Osteoblast (primary cell): ENCODE measurements at regions not wholly inside any gene's neighbourhood (a gene's known extent, or its start where the extent isn't known, plus 50 kb on each side); places are given as distances from the start of the nearest gene placed in this dataset.

Experiments used
- DNase-seq: peaks from one replicate; pipeline ENCODE4 v3.0.0; 2011; ENCODE audit warnings: low spot score, mixed read lengths; ENCODE audit not compliant: insufficient read length; ENCODE audit errors: missing footprints
- H2AFZ ChIP-seq: 2 replicates; pipeline ENCODE4 v1.6.0; 2011; ENCODE audit warnings: mild to moderate bottlenecking, low read length
- H3K27ac ChIP-seq: 2 replicates; pipeline ENCODE4 v1.5.1; 2011; ENCODE audit warnings: mild to moderate bottlenecking, low read depth, low read length, moderate library complexity
- H3K27me3 ChIP-seq: 2 replicates; pipeline ENCODE4 v1.6.0; 2012; ENCODE audit warnings: mild to moderate bottlenecking, control low read depth, inconsistent platforms, low read length, moderate library complexity; ENCODE audit not compliant: insufficient read depth
- H3K36me3 ChIP-seq: 2 replicates; pipeline ENCODE4 v1.5.1; 2011; ENCODE audit warnings: mild to moderate bottlenecking, low read length, control low read depth, moderate library complexity; ENCODE audit not compliant: insufficient read depth
- H3K4me1 ChIP-seq: 2 replicates; pipeline ENCODE4 v1.5.1; 2011; ENCODE audit warnings: mild to moderate bottlenecking, low read length, control low read depth, moderate library complexity; ENCODE audit not compliant: insufficient read depth
- H3K4me2 ChIP-seq: 2 replicates; pipeline ENCODE4 v1.6.0; 2011; ENCODE audit warnings: mild to moderate bottlenecking, low read length; ENCODE audit not compliant: insufficient read depth
- H3K4me3 ChIP-seq: fragments of 200-600 bp; sonication (generic); 3 replicates; pipeline ENCODE4 v1.5.1; 2012; ENCODE audit warnings: mild to moderate bottlenecking, low read length, inconsistent platforms; ENCODE audit not compliant: insufficient read depth
- H3K79me2 ChIP-seq: 2 replicates; pipeline ENCODE4 v1.6.0; 2012; ENCODE audit warnings: mild to moderate bottlenecking, low read length, control low read depth, inconsistent platforms; ENCODE audit not compliant: insufficient read depth
- H3K9me3 ChIP-seq: 2 replicates; pipeline ENCODE4 v1.5.1; 2011; ENCODE audit warnings: low read depth, low read length, control low read depth
- H4K20me1 ChIP-seq: 2 replicates; pipeline ENCODE4 v1.6.0; 2012; ENCODE audit warnings: mild to moderate bottlenecking, low read length, control low read depth; ENCODE audit not compliant: insufficient read depth
- TF ChIP-seq, protein P1 (sequence below): IDR thresholded peaks from 2 replicates; pipeline ENCODE4 v1.5.1; 2011; ENCODE audit warnings: mild to moderate bottlenecking, low read depth, low read length, moderate library complexity; ENCODE audit errors: extremely low read depth

DNA sequence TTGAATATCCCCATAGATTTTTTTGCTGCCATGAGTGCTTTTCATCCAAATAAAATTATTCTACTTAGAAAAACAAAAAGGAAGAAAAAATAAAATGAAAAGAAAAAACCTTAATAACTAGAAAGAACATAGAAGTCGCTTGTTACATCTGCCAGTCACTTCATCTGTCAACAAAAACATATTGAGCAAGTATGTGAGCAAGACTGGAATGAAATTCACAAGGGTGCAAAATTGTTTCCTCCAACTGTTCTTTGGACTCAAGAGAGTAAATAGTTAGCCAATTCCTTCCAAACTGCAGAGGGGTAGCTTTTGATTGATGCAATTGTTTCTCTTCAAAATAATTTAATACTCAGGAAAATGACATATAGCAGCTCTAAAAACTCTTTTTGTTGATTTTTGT lies 336.3 kb upstream of the CDH7 start:
- Histone ChIP-seq H2AFZ (no peak overlapping the region), H3K4me2 (no peak overlapping the region), H3K79me2 (no peaks in the 10 kb centered on the region), H3K4me3 (no peak overlapping the region), H3K4me1 (no peaks in the 10 kb centered on the region), H3K9me3 (peaks cover 2% of the 10 kb centered on the region), H3K27me3 (no peaks in the 10 kb centered on the region), H3K27ac (no peak overlapping the region), H3K36me3 (no peaks in the 10 kb centered on the region), H4K20me1 (no peaks in the 10 kb centered on the region)
- DNase-seq = no peak
- TF ChIP-seq, protein P1, sequence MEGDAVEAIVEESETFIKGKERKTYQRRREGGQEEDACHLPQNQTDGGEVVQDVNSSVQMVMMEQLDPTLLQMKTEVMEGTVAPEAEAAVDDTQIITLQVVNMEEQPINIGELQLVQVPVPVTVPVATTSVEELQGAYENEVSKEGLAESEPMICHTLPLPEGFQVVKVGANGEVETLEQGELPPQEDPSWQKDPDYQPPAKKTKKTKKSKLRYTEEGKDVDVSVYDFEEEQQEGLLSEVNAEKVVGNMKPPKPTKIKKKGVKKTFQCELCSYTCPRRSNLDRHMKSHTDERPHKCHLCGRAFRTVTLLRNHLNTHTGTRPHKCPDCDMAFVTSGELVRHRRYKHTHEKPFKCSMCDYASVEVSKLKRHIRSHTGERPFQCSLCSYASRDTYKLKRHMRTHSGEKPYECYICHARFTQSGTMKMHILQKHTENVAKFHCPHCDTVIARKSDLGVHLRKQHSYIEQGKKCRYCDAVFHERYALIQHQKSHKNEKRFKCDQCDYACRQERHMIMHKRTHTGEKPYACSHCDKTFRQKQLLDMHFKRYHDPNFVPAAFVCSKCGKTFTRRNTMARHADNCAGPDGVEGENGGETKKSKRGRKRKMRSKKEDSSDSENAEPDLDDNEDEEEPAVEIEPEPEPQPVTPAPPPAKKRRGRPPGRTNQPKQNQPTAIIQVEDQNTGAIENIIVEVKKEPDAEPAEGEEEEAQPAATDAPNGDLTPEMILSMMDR = no peak

DNA sequence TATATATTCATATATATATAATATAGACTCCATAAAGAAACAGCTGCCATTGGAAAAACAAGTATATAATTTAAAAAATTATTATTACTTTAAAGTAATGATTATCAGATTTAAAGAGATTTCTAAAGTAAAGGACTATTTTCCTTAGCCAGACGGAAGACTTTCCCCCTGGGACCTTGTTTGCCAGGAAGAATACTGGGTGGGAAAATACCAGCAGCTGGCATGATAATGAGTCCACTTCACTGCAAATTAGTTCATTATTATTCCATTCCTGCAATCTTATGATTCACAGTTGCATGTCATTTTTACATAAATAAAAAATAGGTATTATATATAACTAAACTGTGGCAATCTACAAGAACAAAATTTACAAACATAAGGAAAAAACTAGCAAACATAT lies 339.8 kb upstream of the CDH7 start:
- no peaks in the 10 kb centered on the region for H4K20me1 ChIP-seq
- no peak overlapping the region for H3K27ac ChIP-seq
- H3K27me3 ChIP-seq = no peaks in the 10 kb centered on the region
- no peaks in the 10 kb centered on the region for H3K9me3 ChIP-seq
- H3K79me2 ChIP-seq = no peaks in the 10 kb centered on the region
- no peaks in the 10 kb centered on the region for H3K4me1 ChIP-seq
- no peak for DNase-seq
- TF ChIP-seq, protein P1 = no peak
- H3K36me3 ChIP-seq = no peaks in the 10 kb centered on the region
- H3K4me3 ChIP-seq = no peak overlapping the region
- H2AFZ ChIP-seq = no peak overlapping the region
- H3K4me2 ChIP-seq = no peak overlapping the region

DNA sequence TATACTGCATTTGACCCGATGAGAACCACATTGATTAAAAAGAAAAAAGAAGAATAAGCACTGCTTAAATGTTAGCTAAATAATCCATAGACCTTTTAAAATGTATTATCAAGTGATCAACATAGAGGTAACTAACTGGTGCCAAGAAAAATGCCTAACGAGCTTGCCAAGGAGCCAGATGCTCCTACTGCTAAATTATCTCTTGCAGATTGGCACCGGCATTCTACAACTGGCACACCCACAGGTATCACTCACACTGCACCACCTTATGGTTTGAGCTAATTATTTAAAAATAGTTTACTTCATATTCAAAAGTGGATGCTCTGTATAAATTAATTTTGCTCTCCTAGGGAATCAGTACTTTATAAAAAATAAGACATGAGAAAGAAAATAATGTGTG lies 341.6 kb upstream of the CDH7 start:
- H3K79me2 ChIP-seq = no peaks in the 10 kb centered on the region
- H3K4me1 ChIP-seq = no peaks in the 10 kb centered on the region
- no peaks in the 10 kb centered on the region for H3K36me3 ChIP-seq
- no peaks in the 10 kb centered on the region for H3K9me3 ChIP-seq
- H4K20me1 ChIP-seq = no peaks in the 10 kb centered on the region
- TF ChIP-seq, protein P1 = no peak
- H3K4me2 ChIP-seq = no peak overlapping the region
- no peaks in the 10 kb centered on the region for H3K27me3 ChIP-seq
- no peak overlapping the region for H2AFZ ChIP-seq
- no peak for DNase-seq
- no peak overlapping the region for H3K4me3 ChIP-seq
- H3K27ac ChIP-seq = no peak overlapping the region

DNA sequence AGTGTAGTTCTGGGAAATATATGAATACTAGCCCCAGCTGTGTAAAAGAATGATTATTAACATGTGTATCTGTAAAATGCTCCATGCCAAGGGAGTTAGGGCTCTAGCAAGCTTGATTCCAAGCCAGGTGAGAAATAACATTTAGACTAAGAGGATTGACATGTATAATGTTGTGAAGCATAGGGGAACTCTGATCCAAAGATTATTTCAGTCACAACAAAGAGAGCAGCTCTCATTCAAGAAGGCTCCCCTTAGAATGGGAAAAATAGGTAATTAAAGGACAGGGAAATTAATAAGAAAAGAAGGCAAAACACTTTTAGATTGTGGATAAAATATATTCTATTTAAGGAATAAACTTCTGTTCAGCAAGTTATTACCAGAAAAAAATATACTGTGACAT lies 347.3 kb upstream of the CDH7 start:
- H4K20me1 ChIP-seq = no peaks in the 10 kb centered on the region
- no peaks in the 10 kb centered on the region for H3K27me3 ChIP-seq
- H3K4me2 ChIP-seq = no peak overlapping the region
- no peaks in the 10 kb centered on the region for H3K79me2 ChIP-seq
- H3K36me3 ChIP-seq = no peaks in the 10 kb centered on the region
- H3K27ac ChIP-seq = no peak overlapping the region
- no peaks in the 10 kb centered on the region for H3K4me1 ChIP-seq
- H2AFZ ChIP-seq = no peak overlapping the region
- no peak for DNase-seq
- no peak overlapping the region for H3K4me3 ChIP-seq
- no peaks in the 10 kb centered on the region for H3K9me3 ChIP-seq
- TF ChIP-seq, protein P1 = no peak
